Astrocyte (in vitro differentiated cells and primary cell): ENCODE measurements at regions not wholly inside any gene's neighbourhood (a gene's known extent, or its start where the extent isn't known, plus 50 kb on each side); places are given as distances from the start of the nearest gene placed in this dataset.

Experiments used
- CTCF ChIP-seq: IDR thresholded peaks from 2 replicates; pipeline ENCODE4 v1.5.1; 2011; ENCODE audit warnings: low read depth, mild to moderate bottlenecking, inconsistent platforms, low read length, moderate library complexity; ENCODE audit not compliant: insufficient read depth
- EZH2 ChIP-seq: IDR thresholded peaks from 2 replicates; pipeline ENCODE4 v1.6.1; 2012; ENCODE audit warnings: mild to moderate bottlenecking, low read length, inconsistent platforms; ENCODE audit not compliant: insufficient read depth

GRCh38 chr15:37765786-37766185 is 168.7 kb upstream of the TMCO5A start:
- TF ChIP-seq CTCF (no peak), EZH2 (no peak)
